Esophagus muscularis mucosa (tissue), 4 donors: ENCODE measurements at regions not wholly inside any gene's neighbourhood (a gene's known extent, or its start where the extent isn't known, plus 50 kb on each side); places are given as distances from the start of the nearest gene placed in this dataset.

Experiments used
- EP300 ChIP-seq: sonication (generic); formaldehyde crosslinking; IDR thresholded peaks from one replicate; pipeline ENCODE4 v1.6.1; 2017; ENCODE audit warnings: antibody characterized with exemption
- POLR2AphosphoS5 ChIP-seq, 2 donors: sonication (generic); formaldehyde crosslinking; IDR thresholded peaks; one replicate each; pipeline ENCODE4 v1.6.1; 2017; ENCODE audit warnings: antibody characterized with exemption in 2 of 2
- TF ChIP-seq, protein P1 (sequence below), 3 experiments: fragments of 200-600 bp in 2 of 3; fragments of 450-650 bp in 1 of 3; sonication (generic) in 2 of 3; IDR thresholded peaks; one replicate each; pipeline ENCODE4 v1.5.1; 2017 to 2019; ENCODE audit warnings: antibody characterized with exemption in 3 of 3, mild to moderate bottlenecking in 2 of 3, moderate library complexity in 1 of 3

GRCh38 chr16:64171632-64172031 is 950.2 kb downstream of the CDH11 start:
- TF ChIP-seq, protein P1, sequence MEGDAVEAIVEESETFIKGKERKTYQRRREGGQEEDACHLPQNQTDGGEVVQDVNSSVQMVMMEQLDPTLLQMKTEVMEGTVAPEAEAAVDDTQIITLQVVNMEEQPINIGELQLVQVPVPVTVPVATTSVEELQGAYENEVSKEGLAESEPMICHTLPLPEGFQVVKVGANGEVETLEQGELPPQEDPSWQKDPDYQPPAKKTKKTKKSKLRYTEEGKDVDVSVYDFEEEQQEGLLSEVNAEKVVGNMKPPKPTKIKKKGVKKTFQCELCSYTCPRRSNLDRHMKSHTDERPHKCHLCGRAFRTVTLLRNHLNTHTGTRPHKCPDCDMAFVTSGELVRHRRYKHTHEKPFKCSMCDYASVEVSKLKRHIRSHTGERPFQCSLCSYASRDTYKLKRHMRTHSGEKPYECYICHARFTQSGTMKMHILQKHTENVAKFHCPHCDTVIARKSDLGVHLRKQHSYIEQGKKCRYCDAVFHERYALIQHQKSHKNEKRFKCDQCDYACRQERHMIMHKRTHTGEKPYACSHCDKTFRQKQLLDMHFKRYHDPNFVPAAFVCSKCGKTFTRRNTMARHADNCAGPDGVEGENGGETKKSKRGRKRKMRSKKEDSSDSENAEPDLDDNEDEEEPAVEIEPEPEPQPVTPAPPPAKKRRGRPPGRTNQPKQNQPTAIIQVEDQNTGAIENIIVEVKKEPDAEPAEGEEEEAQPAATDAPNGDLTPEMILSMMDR (IDR thresholded peaks at IDR 0.05): no peak
- TF ChIP-seq EP300 (no peak), POLR2AphosphoS5 (IDR thresholded peaks at IDR 0.05) (no peak)
